Colonic mucosa (tissue), 4 donors: ENCODE measurements at regions not wholly inside any gene's neighbourhood (a gene's known extent, or its start where the extent isn't known, plus 50 kb on each side); places are given as distances from the start of the nearest gene placed in this dataset.
"Not testable (repeated sequence)": the region's sequence is repeated elsewhere in the genome, so short reads cannot be mapped to it uniquely, and the experiment has no call there.

ENCODE experiments used
- DNase-seq: peaks from one replicate; pipeline ENCODE4 v3.0.0-alpha.2; 2020
- H3K27ac ChIP-seq: fragments of 200-600 bp; one replicate; pipeline ENCODE4 v1.8.0; 2021
- H3K27me3 ChIP-seq: fragments of 200-600 bp; one replicate; pipeline ENCODE4 v1.8.0; 2021
- H3K36me3 ChIP-seq: fragments of 200-600 bp; one replicate; pipeline ENCODE4 v1.8.0; 2021
- H3K4me1 ChIP-seq: fragments of 200-600 bp; one replicate; pipeline ENCODE4 v1.8.0; 2021; ENCODE audit warnings: mild to moderate bottlenecking
- H3K4me3 ChIP-seq: fragments of 200-600 bp; one replicate; pipeline ENCODE4 v1.8.0; 2021
- H3K9ac ChIP-seq, 2 donors: one replicate each; pipeline ENCODE4 v1.7.0; 2013; ENCODE audit warnings: control low read depth in 2 of 2, low read depth in 2 of 2, low read length in 2 of 2
- H3K9me3 ChIP-seq: fragments of 200-600 bp; one replicate; pipeline ENCODE4 v1.8.0; 2021
- CTCF ChIP-seq: fragments of 200-600 bp; IDR thresholded peaks from one replicate; pipeline ENCODE4 v1.8.0; 2022; ENCODE audit warnings: antibody characterized with exemption, mild to moderate bottlenecking
- intact Hi-C: fragments of 100-400 bp; cut with DNase I; formaldehyde crosslinking; loops from one replicate; pipeline ENCODE4 v1.14.1; 2022
- donor health status: healthy.
- donor health status: DM: no; HTN: no; CAD: no.
- donor health status: DM: no; HTN: no; CAD: no.

- H3K4me3 ChIP-seq: no peak overlapping the region
- H3K36me3 ChIP-seq: no peaks in the 10 kb centered on the region
- H3K9ac ChIP-seq: no peak overlapping the region
- no peaks in the 10 kb centered on the region for H3K9me3 ChIP-seq
- no peaks in the 10 kb centered on the region for H3K27me3 ChIP-seq
- intact Hi-C loops: loop anchor here (2.0 to 10.0 kb wide), 3 partner anchors 168 to 408 kb away; no protein-coding TSS in a partner anchor
- TF ChIP-seq CTCF: peak; percentile 99
- peak; percentile 84 for DNase-seq
- H3K4me1 ChIP-seq: no peaks in the 10 kb centered on the region
- H3K27ac ChIP-seq: no peak overlapping the region
Observed at GRCh38 chr9:124126648-124127646, 115.4 kb downstream of the LHX2 start.

GRCh38 chr9:124128568-124129166, 117.1 kb downstream of the LHX2 start:
- H3K9me3 ChIP-seq: no peaks in the 10 kb centered on the region
- no peaks in the 10 kb centered on the region for H3K4me1 ChIP-seq
- DNase-seq: no peak
- no peak overlapping the region for H3K27ac ChIP-seq
- H3K4me3 ChIP-seq: no peak overlapping the region
- no peak for TF ChIP-seq CTCF
- no peaks in the 10 kb centered on the region for H3K36me3 ChIP-seq
- H3K27me3 ChIP-seq: no peaks in the 10 kb centered on the region
- no peak overlapping the region for H3K9ac ChIP-seq
- intact Hi-C loops: loop anchor here (10.0 kb wide), 2 partner anchors 166 to 406 kb away; no protein-coding TSS in a partner anchor

GRCh38 chr9:124130277-124131075, 118.9 kb downstream of the LHX2 start:
- no peak for TF ChIP-seq CTCF
- no peaks in the 10 kb centered on the region for H3K4me1 ChIP-seq
- intact Hi-C loops: loop anchor here (10.0 kb wide), 1 partner anchor 84 kb away; no protein-coding TSS in a partner anchor

GRCh38 chr9:124131518-124131917, 120.0 kb downstream of the LHX2 start:
- not testable (repeated sequence) for H3K9ac ChIP-seq, H3K27me3 ChIP-seq, H3K27ac ChIP-seq, H3K4me3 ChIP-seq, H3K9me3 ChIP-seq, H3K4me1 ChIP-seq, DNase-seq, H3K36me3 ChIP-seq
- intact Hi-C loops: loop anchor here (10.0 kb wide), 1 partner anchor 83 kb away; no protein-coding TSS in a partner anchor

More at GRCh38 chr9:124130277-124131075, 118.9 kb downstream of the LHX2 start:
- Histone ChIP-seq H3K9me3 (no peaks in the 10 kb centered on the region), H3K27ac (no peak overlapping the region), H3K9ac (no peak overlapping the region), H3K36me3 (no peaks in the 10 kb centered on the region), H3K27me3 (no peaks in the 10 kb centered on the region), H3K4me3 (no peak overlapping the region)
- DNase-seq: no peak

- Histone ChIP-seq H3K27ac (no peak overlapping the region), H3K9me3 (no peaks in the 10 kb centered on the region)
- no peak for TF ChIP-seq CTCF
Observed at GRCh38 chr9:124132671-124133147, 121.1 kb downstream of the LHX2 start.

More at GRCh38 chr9:124132671-124133147, 121.1 kb downstream of the LHX2 start:
- H3K27me3 ChIP-seq: no peaks in the 10 kb centered on the region
- intact Hi-C loops: loop anchor here (10.0 kb wide), 1 partner anchor 82 kb away; no protein-coding TSS in a partner anchor
- H3K4me3 ChIP-seq: no peak overlapping the region
- no peaks in the 10 kb centered on the region for H3K36me3 ChIP-seq
- DNase-seq: peak; percentile 4
- no peak overlapping the region for H3K9ac ChIP-seq
- no peaks in the 10 kb centered on the region for H3K4me1 ChIP-seq
